Activated CD4-positive, alpha-beta memory T cell treated with anti-CD3 and anti-CD28 coated beads for 36 hours (primary cell): ENCODE measurements at regions not wholly inside any gene's neighbourhood (a gene's known extent, or its start where the extent isn't known, plus 50 kb on each side); places are given as distances from the start of the nearest gene placed in this dataset.
A peak's percentile ranks its signal among the peaks of the same experiment; 100 is the strongest.
"Not testable (repeated sequence)": the region's sequence is repeated elsewhere in the genome, so short reads cannot be mapped to it uniquely, and the experiment has no call there.

Experiments
- CTCF ChIA-PET: fragments of 350-600 bp; sonication (Branson Sonifier 250); formaldehyde crosslinking; loops from one replicate; lab custom pipeline; 2021; ENCODE audit warnings: antibody characterized with exemption, inconsistent platforms; lab: Charles Lee
- POLR2A ChIA-PET: fragments of 350-600 bp; sonication (Branson Sonifier 250); formaldehyde crosslinking; loops from one replicate; lab custom pipeline; 2021; ENCODE audit warnings: antibody characterized with exemption; lab: Charles Lee
- DNase-seq: peaks from one replicate; pipeline ENCODE4 v3.0.0-alpha.2; 2020
- H3K27ac Mint-ChIP-seq: one replicate; pipeline ENCODE4 v1.8.0; 2021; ENCODE audit warnings: mixed read lengths
- H3K27me3 Mint-ChIP-seq: one replicate; pipeline ENCODE4 v1.8.0; 2021; ENCODE audit warnings: mixed read lengths
- H3K36me3 Mint-ChIP-seq: one replicate; pipeline ENCODE4 v1.8.0; 2021; ENCODE audit warnings: mixed read lengths
- H3K4me1 Mint-ChIP-seq: one replicate; pipeline ENCODE4 v1.8.0; 2021; ENCODE audit warnings: low read depth, mixed read lengths
- H3K4me3 Mint-ChIP-seq: one replicate; pipeline ENCODE4 v1.8.0; 2021; ENCODE audit warnings: mild to moderate bottlenecking, mixed read lengths
- H3K9me3 Mint-ChIP-seq: one replicate; pipeline ENCODE4 v1.8.0; 2021; ENCODE audit warnings: mixed read lengths
- intact Hi-C: fragments of 100-400 bp; cut with micrococcal nuclease; formaldehyde crosslinking; loops from one replicate; pipeline ENCODE4 v1.15.1; 2023

DNA sequence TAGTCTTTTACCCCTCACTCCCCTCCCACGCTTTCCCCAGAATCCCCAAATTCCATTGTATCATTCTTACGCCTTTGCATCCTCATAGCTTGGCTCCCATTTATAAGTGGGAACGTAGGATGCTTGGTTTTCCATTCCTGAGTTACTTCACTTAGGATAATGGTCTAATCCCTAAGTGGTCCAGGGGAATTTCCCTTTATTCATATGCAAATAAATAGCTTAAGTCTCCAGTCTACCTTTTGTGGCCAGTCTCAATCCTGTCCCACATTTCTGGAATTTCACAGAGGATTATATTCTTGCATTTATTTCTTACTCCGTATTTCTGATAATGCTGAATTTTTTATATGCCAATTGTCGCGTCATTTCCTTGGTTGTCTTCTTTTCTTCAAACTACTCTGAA lies 245.6 kb upstream of the DAB2 start:
- DNase-seq: no peak
- ChIA-PET POLR2A (no interaction called here), CTCF (no interaction called here)
- Mint-ChIP-seq H3K4me3 (no peak overlapping the region), H3K4me1 (no peaks in the 10 kb centered on the region), H3K27me3 (no peaks in the 10 kb centered on the region), H3K36me3 (no peaks in the 10 kb centered on the region), H3K27ac (no peak overlapping the region), H3K9me3 (no peaks in the 10 kb centered on the region)
- intact Hi-C loops: no loop called here

DNA sequence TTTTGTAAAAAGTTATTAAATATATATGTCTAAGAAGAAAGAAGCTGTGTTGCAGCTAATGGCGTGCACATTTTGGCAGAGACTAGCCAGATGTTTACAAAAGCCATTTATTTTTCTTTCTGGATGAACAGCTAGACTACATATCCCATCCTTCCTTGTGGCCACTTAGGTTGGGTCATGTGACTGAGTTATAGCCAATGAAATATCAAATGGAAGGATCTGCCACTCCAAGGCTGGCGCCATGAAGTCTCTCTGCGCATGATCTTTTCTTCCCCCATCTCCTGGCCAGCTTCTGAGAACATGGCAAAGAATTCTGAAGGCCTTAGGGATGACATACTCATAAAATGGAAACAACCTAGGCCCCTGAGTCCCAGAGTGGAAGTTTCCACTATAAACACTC lies 244.2 kb upstream of the DAB2 start:
- Mint-ChIP-seq H3K4me1 (no peaks in the 10 kb centered on the region), H3K9me3 (no peaks in the 10 kb centered on the region), H3K27me3 (no peaks in the 10 kb centered on the region), H3K36me3 (no peaks in the 10 kb centered on the region), H3K27ac (no peak overlapping the region), H3K4me3 (no peak overlapping the region)
- ChIA-PET POLR2A (no interaction called here), CTCF (no interaction called here)
- intact Hi-C loops: no loop called here
- DNase-seq: no peak

DNA sequence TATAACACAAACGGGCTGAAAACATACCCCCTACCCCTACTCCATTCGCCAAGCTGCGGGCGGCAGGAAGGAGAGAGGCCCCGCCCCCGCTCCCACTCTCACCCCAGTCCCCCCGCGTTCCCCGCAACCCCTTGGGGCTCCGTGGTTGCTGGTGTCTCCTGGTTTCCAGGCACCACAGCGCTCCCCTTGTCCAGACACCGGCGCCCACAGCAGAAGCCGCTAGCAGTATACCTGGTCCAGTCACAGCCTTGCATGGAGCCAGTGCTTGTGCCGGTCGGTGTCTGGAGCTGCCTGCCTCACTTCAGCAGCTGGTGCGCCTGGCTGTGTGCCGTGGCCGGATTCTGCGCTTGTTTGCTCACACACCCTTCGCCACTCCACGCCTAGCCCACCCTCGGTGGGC lies 240.5 kb upstream of the DAB2 start:
- ChIA-PET POLR2A (no interaction called here), CTCF (no interaction called here)
- Mint-ChIP-seq H3K36me3 (no peaks in the 10 kb centered on the region), H3K27ac (no peak overlapping the region), H3K9me3 (no peaks in the 10 kb centered on the region), H3K4me3 (no peak overlapping the region), H3K27me3 (no peaks in the 10 kb centered on the region), H3K4me1 (peaks cover 3% of the 10 kb centered on the region)
- no peak for DNase-seq
- intact Hi-C loops: no loop called here

DNA sequence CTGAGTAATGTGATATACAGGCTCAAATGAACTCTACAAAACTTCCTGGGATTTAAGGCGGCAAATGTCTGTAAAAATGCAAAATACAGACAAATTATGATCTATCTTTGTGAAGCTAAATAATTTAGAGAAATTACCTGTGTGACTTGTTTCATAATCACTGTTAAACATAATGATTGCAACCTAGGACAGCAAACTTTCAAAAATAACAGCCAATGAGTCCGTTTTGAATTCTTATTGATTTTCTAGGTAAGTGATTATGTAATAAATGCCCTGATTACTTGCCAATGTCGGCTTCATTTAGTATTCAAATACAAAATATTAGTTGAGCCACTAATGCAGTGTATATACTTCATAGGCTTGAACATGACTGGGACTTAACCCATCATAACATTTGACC lies 238.2 kb upstream of the DAB2 start:
- intact Hi-C loops: no loop called here
- ChIA-PET POLR2A (no interaction called here), CTCF (no interaction called here)
- Mint-ChIP-seq H3K27me3 (no peaks in the 10 kb centered on the region), H3K9me3 (no peaks in the 10 kb centered on the region), H3K4me1 (peaks cover 11% of the 10 kb centered on the region), H3K4me3 (no peak overlapping the region), H3K27ac (no peak overlapping the region), H3K36me3 (no peaks in the 10 kb centered on the region)
- DNase-seq: no peak

DNA sequence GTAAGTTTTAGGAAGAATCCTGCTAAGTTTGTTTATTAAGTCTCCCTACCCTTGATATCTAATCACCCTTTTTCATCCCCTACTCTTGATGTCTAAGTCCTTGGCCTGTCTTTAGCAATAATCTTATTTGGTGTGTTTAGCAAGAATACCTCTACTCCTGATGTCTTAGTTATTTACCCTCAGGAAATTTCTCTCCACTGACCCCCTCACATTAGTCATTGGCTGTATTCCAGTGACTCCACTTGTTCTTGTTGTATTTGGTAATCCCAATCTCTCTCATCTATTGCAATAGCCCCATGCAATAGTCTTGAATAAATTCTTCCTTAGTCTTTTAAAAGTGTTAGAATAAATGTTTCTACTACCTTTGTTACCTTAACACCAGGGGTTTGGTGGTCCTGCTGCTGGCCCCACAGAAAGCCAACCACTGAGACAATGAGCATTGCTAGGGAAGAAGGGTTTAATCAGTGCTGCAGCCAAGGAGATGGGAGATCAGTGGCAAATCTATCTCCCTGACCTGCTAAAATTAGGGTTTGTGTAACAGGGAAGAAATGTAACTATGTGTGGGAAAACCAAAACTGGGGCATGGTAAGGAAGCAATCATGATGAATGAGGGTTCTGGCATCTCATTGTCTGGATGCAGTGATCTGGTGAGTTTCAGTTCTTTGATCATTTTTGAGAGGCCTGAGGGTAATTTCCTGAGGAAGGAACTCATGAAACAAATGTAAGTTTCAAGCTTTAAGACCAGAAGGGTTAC lies 236.4 kb upstream of the DAB2 start:
- Mint-ChIP-seq H3K4me1 (peaks cover 19% of the 10 kb centered on the region), H3K36me3 (no peaks in the 10 kb centered on the region), H3K27me3 (peaks cover 4% of the 10 kb centered on the region), H3K9me3 (no peaks in the 10 kb centered on the region), H3K4me3 (no peak overlapping the region), H3K27ac (no peak overlapping the region)
- ChIA-PET CTCF (no interaction called here), POLR2A (no interaction called here)
- intact Hi-C loops: no loop called here
- no peak for DNase-seq

DNA sequence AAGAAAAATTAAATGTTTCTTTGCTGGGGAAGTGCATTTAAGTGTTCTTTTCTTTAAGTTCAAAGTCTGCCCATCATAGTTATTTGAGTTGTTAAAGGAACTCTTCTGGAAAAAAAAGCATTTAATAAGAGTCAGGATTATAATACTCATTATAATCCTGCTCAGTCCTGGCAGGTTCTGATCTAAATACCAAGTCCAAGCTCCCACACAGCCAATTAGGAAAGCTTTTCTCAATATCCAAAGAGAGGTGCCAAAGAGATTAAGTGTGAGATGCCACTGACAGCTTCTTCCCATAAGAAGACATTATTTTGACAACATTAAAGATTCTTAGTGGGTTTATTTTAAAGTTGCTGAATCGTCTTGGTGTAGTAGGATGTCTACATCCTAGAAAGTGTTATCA lies 235.2 kb upstream of the DAB2 start:
- Mint-ChIP-seq H3K4me1 (peaks cover 19% of the 10 kb centered on the region), H3K36me3 (no peaks in the 10 kb centered on the region), H3K4me3 (no peak overlapping the region), H3K9me3 (no peaks in the 10 kb centered on the region), H3K27me3 (peaks cover 8% of the 10 kb centered on the region), H3K27ac (no peak overlapping the region)
- no peak for DNase-seq
- intact Hi-C loops: no loop called here
- CTCF ChIA-PET: no interaction called here
- POLR2A ChIA-PET: no interaction called here

DNA sequence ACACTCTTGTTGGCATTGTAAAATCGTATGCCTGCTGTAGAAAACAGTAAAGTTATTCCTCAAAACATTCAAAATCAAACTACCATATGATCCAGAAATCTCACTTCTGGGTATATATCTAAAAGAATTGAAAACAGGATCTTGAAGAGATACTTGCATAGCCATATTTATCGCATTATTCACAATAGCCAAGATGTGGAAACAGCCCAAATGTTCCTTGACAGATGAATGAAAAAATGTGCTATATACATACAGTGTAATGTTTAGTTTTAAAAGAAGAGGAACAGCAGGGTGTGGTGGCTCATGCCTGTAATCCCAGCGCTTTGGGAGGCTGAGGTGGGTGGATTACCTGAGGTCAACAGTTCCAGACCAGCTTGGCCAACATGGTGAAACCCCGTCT lies 234.1 kb upstream of the DAB2 start:
- intact Hi-C loops: no loop called here
- Mint-ChIP-seq H3K4me1 (peaks cover 19% of the 10 kb centered on the region), H3K4me3 (no peak overlapping the region), H3K27me3 (peaks cover 11% of the 10 kb centered on the region), H3K9me3 (no peaks in the 10 kb centered on the region), H3K27ac (no peak overlapping the region), H3K36me3 (no peaks in the 10 kb centered on the region)
- ChIA-PET POLR2A (no interaction called here), CTCF (no interaction called here)
- no peak for DNase-seq

DNA sequence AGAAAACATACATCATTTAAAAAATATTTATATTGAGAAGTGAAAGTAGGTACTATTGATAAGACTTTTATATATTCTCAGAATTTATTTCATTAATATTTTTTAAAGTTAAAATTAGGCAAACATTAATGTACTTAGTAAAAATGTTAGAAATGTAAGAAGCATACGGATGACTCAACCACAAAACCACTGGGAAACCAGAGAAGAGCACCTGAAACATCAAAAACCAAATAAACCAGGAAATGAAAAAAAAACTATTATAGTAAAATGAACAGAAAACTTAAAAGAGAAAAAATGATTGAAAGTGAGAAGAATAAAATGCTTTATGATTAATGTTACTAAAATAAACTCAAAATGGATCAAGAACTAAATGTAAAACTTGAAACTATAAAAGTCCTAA lies 233.2 kb upstream of the DAB2 start:
- H3K27ac Mint-ChIP-seq: peak overlapping the region; percentile 2
- H3K36me3 Mint-ChIP-seq: no peaks in the 10 kb centered on the region
- H3K4me3 Mint-ChIP-seq: no peak overlapping the region

DNA sequence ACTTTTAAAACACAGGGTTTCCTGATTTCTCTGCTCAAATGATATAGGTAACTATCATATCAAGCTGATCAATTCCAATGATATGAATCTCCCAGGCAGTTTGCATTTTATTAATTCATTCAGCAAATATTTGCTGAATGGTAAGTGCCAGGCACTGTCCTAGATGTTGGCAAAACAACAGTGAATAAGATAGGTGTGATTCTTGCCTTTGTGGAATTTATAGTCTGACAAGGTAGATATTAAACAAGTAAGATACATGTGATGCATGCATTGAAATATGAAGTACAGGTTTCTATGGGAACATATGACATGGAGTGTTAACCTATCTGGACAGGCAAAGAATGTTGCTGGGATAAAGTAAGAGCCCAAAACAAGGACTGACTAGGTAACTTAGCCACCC lies 231.8 kb upstream of the DAB2 start:
- DNase-seq: no peak
- Mint-ChIP-seq H3K4me1 (peaks cover 18% of the 10 kb centered on the region), H3K27me3 (peaks cover 14% of the 10 kb centered on the region), H3K9me3 (no peaks in the 10 kb centered on the region), H3K36me3 (no peaks in the 10 kb centered on the region), H3K4me3 (no peak overlapping the region), H3K27ac (no peak overlapping the region)
- intact Hi-C loops: no loop called here
- CTCF ChIA-PET: no interaction called here
- POLR2A ChIA-PET: no interaction called here

More for the DNA sequence above, 233.2 kb upstream of the DAB2 start:
- H3K9me3 Mint-ChIP-seq: no peaks in the 10 kb centered on the region
- ChIA-PET POLR2A (no interaction called here), CTCF (no interaction called here)
- peaks cover 19% of the 10 kb centered on the region for H3K4me1 Mint-ChIP-seq
- intact Hi-C loops: no loop called here
- H3K27me3 Mint-ChIP-seq: peaks cover 11% of the 10 kb centered on the region
- DNase-seq: no peak

DNA sequence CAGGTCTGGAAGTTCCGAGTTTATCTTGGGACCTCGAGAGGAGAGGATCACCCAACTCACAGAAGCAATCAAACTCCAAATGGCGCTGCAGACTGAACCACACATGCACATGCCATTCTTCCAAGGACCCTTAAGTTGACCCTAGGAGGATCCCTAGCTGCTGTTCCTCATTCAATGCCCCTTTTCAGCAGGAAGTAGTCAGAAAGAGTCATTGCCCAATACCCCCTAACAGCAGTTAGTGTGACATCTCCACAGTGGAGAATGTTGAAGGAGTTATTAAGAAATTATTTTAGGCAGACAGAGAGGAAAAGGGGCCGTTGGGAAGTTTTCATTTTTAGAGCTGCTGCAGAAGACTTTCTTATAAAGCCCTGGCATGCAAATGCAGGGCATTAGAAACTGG lies 229.9 kb upstream of the DAB2 start:
- no peaks in the 10 kb centered on the region for H3K9me3 Mint-ChIP-seq
- DNase-seq: no peak
- H3K4me1 Mint-ChIP-seq: peaks cover 16% of the 10 kb centered on the region
- intact Hi-C loops: no loop called here
- no peaks in the 10 kb centered on the region for H3K36me3 Mint-ChIP-seq
- H3K4me3 Mint-ChIP-seq: no peak overlapping the region
- POLR2A ChIA-PET: no interaction called here
- CTCF ChIA-PET: no interaction called here
- peaks cover 16% of the 10 kb centered on the region for H3K27me3 Mint-ChIP-seq
- no peak overlapping the region for H3K27ac Mint-ChIP-seq

DNA sequence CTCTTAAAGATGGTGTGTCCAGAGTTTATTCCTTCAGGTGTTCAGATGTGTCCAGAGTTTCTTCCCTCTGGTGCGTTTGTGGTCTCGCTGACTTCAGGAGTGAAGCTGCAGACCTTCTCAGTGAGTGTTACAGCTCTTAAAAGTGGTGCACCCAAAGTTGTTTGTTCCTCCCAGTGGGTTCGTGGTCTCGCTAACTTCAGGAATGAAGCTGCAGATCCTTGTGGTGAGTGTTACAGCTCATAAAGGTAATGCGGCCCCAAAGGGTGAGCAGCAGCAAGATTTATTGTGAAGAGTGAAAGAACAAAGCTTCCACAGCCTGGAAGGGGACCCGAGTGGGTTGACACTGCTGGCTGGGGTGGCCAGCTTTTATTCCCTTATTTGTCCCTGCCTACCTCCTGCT lies 227.7 kb upstream of the DAB2 start:
- CTCF ChIA-PET, intact Hi-C loops, H3K27ac Mint-ChIP-seq, H3K36me3 Mint-ChIP-seq, H3K4me3 Mint-ChIP-seq, H3K9me3 Mint-ChIP-seq, H3K4me1 Mint-ChIP-seq, POLR2A ChIA-PET: not testable (repeated sequence)
- H3K27me3 Mint-ChIP-seq: peaks cover 16% of the 10 kb centered on the region
- peak; percentile 14 for DNase-seq

DNA sequence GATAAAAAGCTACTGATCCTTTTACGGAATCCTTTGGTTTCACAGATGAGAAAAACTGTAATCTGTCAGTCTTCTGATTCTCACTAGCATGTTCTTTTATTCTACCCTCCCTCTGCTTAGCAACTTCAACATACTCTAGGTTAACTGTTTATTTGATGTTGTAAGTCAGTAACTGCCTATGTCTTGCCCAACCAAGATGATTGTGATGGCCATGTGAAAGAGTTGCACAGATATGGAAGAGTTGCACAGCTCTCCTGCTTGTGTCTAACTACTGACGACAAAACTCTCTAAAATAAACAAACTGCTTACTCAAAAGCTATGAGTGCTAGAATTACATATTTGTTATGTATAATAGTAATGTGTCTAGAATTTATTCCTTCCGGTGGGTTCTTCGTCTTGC lies 227.3 kb upstream of the DAB2 start:
- Mint-ChIP-seq H3K27ac (no peak overlapping the region), H3K4me3 (no peak overlapping the region), H3K36me3 (no peaks in the 10 kb centered on the region), H3K4me1 (no peaks in the 10 kb centered on the region), H3K27me3 (peaks cover 16% of the 10 kb centered on the region), H3K9me3 (no peaks in the 10 kb centered on the region)
- intact Hi-C loops: no loop called here
- DNase-seq: no peak
- ChIA-PET CTCF (no interaction called here), POLR2A (no interaction called here)

DNA sequence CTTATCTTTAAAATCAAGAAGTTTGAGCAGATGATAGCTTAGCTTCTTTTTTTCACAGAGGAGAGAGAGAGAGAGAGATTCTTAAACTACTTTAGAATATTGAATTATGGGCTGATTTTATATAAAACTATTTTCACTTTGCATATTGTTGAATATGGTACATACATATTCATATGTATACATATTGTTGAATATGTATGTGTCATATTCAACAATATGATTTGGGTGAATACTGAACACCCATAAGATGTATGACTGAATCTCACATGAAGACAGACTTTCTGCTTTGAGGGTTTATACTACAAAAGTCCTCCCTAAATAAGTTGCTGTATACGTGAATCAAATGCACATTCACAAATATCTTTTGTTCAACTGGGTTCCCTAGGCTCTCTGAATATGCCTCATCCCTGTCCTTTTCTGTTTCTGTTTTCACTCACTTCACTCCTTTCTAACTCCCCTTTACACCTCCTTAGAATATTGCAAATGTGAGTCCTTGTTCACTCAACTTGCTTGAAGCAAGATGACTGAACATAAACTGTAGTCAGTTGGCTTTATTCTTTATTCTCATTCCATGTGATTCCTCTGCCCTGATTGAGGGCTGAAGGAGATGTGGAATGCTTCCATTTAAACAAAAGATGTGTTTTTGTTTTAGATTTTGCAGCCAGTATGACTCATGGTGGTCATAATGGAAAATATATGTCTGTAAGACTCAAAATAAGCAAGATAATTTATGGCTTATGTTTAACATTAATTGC lies 225.4 kb upstream of the DAB2 start:
- Mint-ChIP-seq H3K27me3 (peaks cover 7% of the 10 kb centered on the region), H3K4me1 (no peaks in the 10 kb centered on the region), H3K27ac (no peak overlapping the region), H3K9me3 (no peaks in the 10 kb centered on the region), H3K4me3 (no peak overlapping the region), H3K36me3 (no peaks in the 10 kb centered on the region)
- ChIA-PET CTCF (no interaction called here), POLR2A (no interaction called here)
- intact Hi-C loops: no loop called here
- DNase-seq: no peak
